AG04449 (cell line): ENCODE measurements at regions not wholly inside any gene's neighbourhood (a gene's known extent, or its start where the extent isn't known, plus 50 kb on each side); places are given as distances from the start of the nearest gene placed in this dataset.

Source experiments
- CTCF ChIA-PET: fragments of 350-600 bp; formaldehyde crosslinking; extraction: SDS; loops from one replicate; lab custom pipeline; 2021; ENCODE audit warnings: antibody characterized with exemption; lab: Yijun Ruan, JAX
- POLR2A ChIA-PET: fragments of 400-600, 350-600 bp; formaldehyde crosslinking; extraction: SDS; loops from one replicate; lab custom pipeline; 2020; ENCODE audit warnings: antibody characterized with exemption, inconsistent platforms; lab: Yijun Ruan, JAX
- DNase-seq: peaks from one replicate; pipeline ENCODE4 v3.0.0-alpha.2; 2010; ENCODE audit warnings: low read depth, low spot score
- H3K4me3 ChIP-seq: 2 replicates; pipeline ENCODE4 v1.5.1; 2011; ENCODE audit warnings: low read depth, mild to moderate bottlenecking, control low read depth, low read length
- TF ChIP-seq, protein P1 (sequence below): IDR thresholded peaks from one replicate; pipeline ENCODE4 v1.5.1; 2011; ENCODE audit warnings: mild to moderate bottlenecking, moderate library complexity, low read length, control low read depth, inconsistent platforms; ENCODE audit not compliant: insufficient read depth; ENCODE audit errors: missing control alignments

DNA sequence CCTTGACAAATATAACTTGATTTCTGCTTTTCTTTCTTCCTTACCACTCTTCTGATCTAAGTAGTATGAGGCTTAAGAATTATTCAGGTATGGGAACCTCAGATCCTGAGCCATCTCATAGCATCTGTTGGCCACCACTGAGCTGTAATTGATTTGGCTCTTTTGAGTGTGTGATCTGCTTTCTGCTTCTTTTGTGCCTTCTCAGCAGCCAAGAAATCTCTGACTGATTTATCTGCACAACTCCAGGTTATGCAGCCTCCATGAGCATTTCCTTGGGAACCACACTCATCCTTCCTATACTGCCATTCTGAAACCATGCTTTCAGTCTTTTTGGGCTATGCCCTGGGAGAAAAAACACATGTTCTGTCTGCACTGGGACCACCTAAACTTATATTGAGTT is 178.0 kb upstream of the FAM3C start:
- TF ChIP-seq, protein P1, sequence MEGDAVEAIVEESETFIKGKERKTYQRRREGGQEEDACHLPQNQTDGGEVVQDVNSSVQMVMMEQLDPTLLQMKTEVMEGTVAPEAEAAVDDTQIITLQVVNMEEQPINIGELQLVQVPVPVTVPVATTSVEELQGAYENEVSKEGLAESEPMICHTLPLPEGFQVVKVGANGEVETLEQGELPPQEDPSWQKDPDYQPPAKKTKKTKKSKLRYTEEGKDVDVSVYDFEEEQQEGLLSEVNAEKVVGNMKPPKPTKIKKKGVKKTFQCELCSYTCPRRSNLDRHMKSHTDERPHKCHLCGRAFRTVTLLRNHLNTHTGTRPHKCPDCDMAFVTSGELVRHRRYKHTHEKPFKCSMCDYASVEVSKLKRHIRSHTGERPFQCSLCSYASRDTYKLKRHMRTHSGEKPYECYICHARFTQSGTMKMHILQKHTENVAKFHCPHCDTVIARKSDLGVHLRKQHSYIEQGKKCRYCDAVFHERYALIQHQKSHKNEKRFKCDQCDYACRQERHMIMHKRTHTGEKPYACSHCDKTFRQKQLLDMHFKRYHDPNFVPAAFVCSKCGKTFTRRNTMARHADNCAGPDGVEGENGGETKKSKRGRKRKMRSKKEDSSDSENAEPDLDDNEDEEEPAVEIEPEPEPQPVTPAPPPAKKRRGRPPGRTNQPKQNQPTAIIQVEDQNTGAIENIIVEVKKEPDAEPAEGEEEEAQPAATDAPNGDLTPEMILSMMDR, result no peak
- CTCF ChIA-PET, result interaction anchor here (1.1 to 1.8 kb wide), 2 partner anchors 27 to 420 kb away, joined by 3 to 4 read pairs; no protein-coding TSS in a partner anchor
- H3K4me3 ChIP-seq, result no peak overlapping the region
- POLR2A ChIA-PET, result no interaction called here
- DNase-seq, result no peak

DNA sequence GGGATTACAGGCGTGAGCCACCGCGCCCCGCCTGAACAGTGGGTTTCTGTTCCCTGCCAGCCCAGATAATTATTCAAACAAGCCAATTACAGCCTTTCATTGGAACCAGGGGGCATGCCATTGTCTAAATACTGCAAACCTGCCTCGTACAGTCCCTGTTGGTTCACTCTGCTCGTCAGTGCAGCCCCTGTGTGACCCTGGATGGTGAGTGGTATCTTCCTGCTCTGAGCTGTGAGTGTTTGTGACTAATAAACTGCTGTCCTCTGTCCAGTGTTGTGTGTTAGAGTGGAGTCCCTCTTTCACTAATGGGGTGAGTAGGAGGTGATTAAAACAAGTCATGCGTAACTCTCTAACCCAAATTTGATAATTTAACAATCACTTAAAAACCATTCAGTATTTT is 176.5 kb upstream of the FAM3C start:
- no peak overlapping the region for H3K4me3 ChIP-seq
- TF ChIP-seq, protein P1, result no peak
- POLR2A ChIA-PET, result no interaction called here
- DNase-seq, result no peak
- CTCF ChIA-PET, result no interaction called here

DNA sequence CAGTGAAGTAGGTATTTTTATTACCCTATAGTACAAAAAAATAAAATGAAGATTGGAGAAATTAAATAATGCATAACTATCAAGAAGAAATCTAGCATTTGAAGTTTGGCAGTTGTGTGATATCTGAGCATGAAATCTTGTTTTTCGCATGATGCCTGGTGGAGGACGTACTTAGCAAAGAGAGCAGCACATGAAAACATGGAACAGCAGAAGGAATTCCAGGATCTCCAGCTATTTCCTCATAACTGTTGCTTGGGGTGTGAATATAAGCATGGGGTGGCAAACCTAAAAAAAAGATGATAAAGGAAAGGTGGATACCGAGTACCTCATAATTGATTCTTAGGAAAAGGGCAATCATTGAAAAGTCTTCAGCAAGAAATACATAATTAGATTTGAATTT is 174.3 kb upstream of the FAM3C start:
- TF ChIP-seq, protein P1, result no peak
- DNase-seq, result no peak
- POLR2A ChIA-PET, result no interaction called here
- no peak overlapping the region for H3K4me3 ChIP-seq
- CTCF ChIA-PET, result interaction anchor here (1.3 to 2.6 kb wide), 3 partner anchors 13 to 203 kb away, joined by 3 to 7 read pairs (median 4); no protein-coding TSS in a partner anchor

DNA sequence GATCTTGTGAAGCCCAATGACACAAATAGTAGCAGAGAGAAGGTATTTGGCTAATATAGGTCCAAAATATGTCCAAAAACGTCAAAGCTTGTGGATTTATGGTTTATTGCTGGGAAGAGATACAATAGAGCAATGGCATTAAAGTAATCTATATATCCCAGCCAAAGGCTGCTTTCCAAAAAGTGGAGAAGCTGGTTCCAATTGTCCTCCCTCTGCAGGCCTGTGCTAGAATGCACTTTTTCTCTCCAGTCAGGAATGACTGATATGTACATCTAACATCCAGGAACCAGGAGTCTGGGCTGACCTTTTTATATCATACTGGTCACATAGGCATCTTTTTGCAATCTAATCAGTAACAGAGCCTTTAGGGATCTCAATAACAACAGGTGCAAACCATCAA is 167.1 kb upstream of the FAM3C start:
- ChIA-PET CTCF (interaction anchor here (1.0 to 2.3 kb wide), 4 partner anchors 8 to 431 kb away, joined by 3 to 8 read pairs (median 4); no protein-coding TSS in a partner anchor), POLR2A (no interaction called here)

DNA sequence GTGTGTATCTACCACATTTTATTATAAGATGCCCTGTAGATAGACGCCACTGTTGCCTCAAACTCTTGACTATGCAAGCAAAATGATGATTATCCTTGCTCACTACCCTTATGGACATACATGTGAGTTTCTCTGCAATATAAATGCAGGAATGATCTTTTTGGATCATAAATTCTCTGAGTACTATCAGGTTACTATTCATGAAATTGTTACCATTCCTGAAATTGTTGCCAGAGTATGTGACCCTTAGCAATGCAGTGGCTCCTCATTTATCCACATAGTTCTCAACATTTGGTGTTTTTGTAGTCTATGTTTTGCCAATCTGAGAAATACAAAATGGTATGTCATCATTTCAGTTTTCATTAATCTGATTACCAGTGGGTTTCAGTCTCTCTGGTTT is 166.2 kb upstream of the FAM3C start:
- ChIA-PET CTCF (interaction anchor here (1.7 kb wide), 1 partner anchor 432 kb away, joined by 8 read pairs; no protein-coding TSS in a partner anchor), POLR2A (no interaction called here)
- H3K4me3 ChIP-seq, result no peak overlapping the region
- peak; percentile 23 for DNase-seq
- TF ChIP-seq, protein P1, result no peak

More for the DNA sequence above, 167.1 kb upstream of the FAM3C start:
- DNase-seq, result no peak
- TF ChIP-seq, protein P1, result peak; percentile 17
- no peak overlapping the region for H3K4me3 ChIP-seq

DNA sequence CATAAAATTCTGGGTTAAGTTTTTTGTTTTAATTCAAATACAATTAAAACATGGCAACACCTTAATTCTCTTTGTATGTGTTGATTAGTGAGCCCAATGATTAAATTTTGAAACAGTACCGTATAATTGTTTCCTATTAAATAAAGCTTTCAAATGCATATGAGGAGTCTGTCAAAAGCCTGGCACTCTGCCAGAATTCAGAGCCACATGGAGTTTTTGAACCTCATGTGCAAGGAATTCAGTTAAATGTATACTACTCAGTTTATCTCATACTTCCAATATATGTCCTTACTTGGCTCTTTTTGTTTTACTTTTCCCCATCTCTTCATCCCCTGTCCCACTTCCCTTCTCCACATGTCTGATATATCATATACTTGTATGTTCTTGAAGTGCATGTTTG is 165.6 kb upstream of the FAM3C start:
- ChIA-PET POLR2A (no interaction called here), CTCF (interaction anchor here (1.2 to 1.7 kb wide), 4 partner anchors 13 to 433 kb away, joined by 3 to 8 read pairs (median 6); no protein-coding TSS in a partner anchor)
- H3K4me3 ChIP-seq, result no peak overlapping the region
- DNase-seq, result no peak
- TF ChIP-seq, protein P1, result no peak
